Inflammatory macrophage (primary cell): ENCODE measurements at regions not wholly inside any gene's neighbourhood (a gene's known extent, or its start where the extent isn't known, plus 50 kb on each side); places are given as distances from the start of the nearest gene placed in this dataset.

ENCODE experiments used
- DNase-seq, 2 donors: peaks; one replicate each; pipeline ENCODE4 v3.0.0-alpha.2; 2020 to 2022

DNA sequence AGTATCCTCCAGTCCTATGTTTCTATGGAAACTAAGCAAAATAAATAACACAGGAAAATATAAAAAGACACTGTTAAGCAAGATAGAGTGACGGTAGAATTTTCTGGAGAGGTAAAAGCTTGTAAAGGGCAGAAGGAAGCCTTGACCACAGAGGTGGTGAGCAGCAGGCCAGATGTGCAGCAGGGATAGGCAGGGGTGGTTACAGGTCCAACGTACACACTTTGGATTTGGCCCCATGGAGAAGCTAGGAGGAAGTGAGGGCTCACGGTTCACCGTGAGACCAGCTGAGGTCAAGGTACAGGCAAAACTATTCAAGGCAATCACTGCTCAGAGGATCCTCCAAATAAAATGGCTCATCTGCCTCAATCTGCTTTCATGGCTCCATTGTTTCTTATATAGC lies 242.8 kb downstream of the B3GLCT start:
- DNase-seq, result no peak

DNA sequence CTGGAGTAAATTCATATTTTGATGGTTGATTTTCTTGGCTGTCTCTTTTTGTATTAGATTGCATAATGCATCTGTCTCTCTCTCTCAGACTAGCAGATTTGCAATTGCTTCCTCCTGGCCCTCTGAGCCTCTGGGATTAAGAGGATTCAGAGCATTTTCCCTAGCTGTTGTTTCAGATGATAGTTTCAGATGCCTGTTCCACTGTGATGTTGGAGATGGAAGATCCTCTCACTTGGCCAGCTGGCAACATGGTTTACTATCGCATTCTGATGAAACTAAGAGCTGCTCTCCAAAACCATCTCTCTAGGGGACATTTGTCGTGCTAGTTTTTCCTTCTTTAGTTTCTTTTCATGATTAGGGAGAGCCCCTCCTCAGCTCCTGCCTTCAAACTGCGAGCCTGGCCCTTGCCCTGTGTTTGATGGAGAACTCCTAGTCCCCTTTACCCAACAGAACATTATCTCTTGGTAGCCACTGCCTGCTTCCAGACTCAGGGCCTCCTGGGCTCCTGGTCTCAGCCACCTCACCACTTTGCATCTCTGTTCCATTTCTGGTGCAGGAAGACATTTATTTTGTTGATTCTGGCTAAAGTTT lies 244.6 kb downstream of the B3GLCT start:
- DNase-seq, result no peak

DNA sequence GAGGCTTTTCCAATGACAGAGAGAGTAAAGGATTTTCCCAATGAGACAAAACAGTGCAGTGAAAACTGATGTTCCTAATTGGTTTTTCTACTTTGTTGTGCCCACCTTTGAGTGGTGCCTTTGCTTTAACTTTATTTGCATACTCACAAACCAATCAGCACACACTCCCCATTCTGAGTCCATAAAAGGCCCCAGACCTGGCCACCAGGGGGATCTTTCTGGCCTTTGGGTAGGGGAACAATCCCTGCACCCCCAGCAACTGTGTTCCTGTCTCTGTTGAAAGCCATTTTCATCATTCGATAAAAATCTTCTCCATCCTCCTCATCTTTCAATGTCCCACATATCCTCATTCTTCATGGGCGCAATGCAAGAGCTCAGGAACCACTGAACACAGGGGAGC lies 252.8 kb downstream of the B3GLCT start:
- no peak for DNase-seq

DNA sequence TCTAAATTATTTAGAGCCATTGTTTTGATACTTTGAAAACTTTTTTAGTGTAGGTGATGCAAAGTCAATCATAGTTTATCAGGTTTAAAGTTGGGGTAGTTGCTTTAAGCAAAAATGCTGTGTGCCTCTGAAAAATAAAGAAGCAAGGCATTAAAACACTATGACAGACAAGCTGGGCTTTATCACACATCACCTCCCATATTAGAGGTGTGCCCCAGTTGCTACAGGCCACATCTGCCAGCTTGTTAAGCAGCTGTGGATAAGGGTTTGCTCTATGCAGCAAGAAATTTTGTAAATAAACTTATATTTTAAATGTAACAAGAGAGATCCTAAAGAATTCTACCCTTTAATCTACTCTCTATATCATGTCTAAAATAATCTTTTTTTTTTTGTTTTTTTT lies 255.8 kb downstream of the B3GLCT start:
- no peak for DNase-seq

- DNase-seq, result no peak
Measured at GRCh38 chr13:31456056-31456455, 256.3 kb downstream of the B3GLCT start.

DNA sequence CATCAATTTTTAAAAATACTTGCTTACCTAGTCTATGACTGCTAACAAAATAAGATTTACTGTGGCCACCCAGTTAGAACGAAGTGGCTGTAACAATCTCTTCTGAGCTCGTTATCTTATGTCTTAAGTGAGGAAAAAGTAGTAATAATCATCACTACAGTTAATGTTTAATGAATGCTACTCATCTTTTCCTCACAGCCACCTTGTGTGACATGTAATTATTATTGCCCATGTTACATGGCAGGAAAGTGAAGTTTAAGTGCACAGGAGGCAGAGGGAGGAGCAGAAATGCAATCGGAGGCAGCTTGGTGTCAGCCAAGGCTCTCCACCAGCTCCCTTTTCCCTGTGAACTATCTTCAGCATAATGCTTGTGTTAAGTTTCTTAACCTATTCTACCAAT lies 260.3 kb downstream of the B3GLCT start:
- DNase-seq, result no peak

DNA sequence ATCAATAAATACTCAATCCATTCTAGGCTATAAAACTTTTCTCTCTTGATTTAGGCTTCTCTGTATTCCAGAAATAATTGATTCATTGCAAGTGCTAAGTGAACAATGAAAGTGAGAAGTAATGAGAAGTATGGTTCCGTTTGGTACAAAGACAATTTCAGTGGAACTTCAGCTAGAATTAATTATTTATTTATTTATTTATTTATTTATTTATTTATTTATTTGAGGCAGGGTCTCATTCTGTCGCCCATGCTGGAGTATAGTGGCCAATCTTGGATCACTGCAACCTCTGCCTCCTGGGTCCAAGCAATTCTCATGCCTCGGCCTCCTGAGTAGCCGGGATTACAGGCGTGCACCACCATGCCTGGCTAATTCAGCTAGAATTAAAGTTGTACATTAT lies 262.1 kb downstream of the B3GLCT start:
- DNase-seq, result no peak

- DNase-seq, result no peak
Measured at GRCh38 chr13:31462766-31463165, 263.0 kb downstream of the B3GLCT start.

DNA sequence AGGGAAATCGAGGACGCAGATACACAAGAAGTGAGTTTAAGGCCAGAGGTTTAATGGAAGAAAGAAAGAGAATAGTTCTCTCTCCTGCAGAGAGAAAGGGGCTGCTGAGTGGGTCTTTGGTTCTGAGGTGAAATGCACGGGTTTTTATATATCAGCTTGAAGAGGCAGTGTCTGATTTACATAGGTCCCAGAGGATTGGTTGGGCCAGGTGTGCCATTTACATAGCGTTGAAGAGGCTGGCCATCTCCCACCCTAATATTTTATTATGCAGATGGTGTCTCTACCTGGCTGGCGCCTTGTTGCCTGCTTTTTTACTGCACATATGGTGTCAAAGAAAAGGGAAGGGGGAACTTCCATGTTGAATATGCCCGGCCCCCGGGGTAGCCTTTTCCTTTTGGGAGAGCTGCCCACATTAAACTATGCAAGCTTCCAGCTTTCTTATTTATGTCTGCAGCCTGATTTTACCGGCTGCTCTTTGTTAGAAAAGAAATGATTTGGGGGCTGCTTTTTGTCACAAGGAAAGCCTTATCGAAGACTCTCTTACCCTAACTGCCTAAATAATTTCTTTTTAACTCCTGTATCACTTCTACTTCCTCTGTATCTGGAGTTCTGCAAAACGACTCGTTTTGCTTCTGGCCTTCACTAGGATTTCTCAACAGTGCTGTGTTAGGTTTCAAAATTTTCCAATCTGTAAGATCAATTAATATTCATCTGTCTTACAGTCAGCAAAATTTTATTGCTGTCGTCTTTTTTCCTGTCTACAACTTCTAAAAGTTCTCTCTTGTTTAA lies 268.5 kb downstream of the B3GLCT start:
- DNase-seq, result no peak

DNA sequence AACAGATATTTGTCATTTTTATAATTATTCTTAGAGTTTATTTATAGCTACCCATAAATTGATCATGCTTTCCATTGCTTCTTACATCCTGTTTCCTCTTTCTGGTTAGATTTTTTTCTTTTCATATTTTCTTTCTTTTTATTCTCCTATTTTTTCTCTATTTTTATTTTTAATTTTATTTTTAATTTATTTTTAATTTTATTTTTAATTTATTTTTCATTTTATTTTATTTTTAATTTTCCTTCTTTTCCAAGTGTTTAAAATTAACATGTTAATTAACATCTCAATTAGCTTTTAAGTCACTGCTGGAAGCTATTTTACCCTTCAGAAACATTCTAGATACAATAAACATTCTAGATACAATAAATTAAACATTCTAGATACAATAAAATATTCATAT lies 269.6 kb downstream of the B3GLCT start:
- no peak for DNase-seq

DNA sequence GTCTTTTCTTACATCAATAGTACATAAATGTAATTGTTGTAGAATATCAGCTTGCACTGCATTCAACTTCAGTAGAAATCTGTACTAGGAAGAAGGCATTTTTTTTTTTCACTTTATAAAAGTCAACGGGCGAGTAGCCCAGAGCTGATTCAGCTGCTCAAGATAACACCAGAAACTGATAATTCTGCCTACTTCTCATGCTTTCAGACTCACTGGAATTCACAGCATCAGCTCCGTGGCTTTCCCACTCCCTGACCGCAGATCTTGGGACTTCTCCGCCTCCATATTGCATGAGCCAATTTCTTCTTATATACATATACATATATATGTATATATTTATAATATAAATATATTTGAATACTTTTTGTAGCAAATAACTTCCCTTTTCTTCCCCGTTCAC lies 263.1 kb upstream of the RXFP2 start:
- DNase-seq, result no peak

DNA sequence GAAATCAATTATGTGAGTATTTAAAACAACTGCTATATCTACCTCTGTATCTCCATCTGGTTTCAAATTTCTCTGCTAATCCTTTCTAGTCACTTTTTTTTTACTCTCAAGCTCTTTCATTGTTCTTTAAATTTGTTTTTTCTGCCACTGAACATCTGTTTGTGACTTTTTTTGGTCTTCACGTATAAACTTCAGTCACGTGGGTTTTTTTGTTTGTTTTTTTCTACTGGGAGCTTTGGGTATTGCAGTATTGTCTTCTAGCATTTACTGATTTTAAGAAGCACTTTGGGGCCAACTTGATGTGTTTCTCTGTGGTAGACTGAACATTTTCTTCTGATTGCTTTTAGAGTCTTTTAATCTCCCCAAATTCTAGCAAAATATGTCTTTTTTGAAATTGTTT lies 262.6 kb upstream of the RXFP2 start:
- DNase-seq, result no peak

DNA sequence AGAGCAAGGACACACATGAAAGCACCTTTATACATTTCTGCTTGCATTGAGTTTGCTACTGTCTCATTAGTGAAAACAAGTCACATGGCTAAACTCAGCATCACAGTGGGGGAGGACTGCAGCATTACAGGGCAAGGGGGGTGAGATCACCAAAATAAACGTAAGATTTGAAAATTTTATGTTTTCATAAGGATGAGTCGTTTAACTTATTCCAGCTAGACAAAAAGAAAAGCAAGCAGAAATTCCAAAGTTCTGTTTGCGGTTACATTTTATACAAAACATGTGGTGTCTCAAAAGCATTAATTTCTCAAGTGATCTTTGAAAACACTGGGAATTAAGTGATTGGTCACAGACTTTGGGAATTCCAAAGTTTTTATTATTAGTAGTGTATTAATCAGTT lies 261.4 kb upstream of the RXFP2 start:
- DNase-seq, result no peak

DNA sequence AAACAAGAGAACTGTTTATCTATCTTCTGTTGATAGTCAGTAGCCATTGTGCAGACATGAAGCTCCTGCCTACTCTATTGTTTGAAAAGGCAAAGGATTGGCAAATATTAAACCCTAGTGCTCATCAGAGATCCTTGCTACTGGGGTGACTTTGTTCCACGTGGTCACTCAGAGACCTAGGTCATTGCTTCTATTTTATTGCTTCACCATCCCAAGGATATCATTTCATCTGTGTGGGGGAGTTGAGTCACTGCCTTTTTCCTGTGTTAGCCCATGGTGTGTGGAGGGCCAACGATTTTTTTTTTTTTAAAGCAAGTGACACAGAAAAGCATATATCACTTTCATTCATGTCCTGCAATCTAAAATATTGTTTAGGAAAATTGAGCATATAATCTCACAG lies 254.1 kb upstream of the RXFP2 start:
- no peak for DNase-seq

DNA sequence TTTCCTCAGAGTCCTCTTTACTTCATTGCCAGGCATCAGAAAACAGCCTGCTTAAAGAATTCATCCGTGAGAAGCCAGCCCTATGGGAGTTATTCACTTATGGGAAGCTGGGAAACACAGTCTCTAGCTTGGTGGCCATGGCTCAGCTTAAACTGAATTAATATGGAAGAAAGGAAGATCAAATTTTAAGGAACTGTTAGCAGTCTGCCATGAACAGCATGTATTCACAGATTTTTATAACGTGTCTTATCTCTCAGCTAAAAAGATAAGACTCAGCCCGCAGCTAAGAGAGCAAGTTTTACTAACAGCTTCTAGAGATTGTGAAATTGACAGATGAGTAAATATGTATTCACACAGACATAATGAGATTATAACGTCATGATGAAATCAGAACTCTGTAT lies 253.7 kb upstream of the RXFP2 start:
- DNase-seq, result no peak

DNA sequence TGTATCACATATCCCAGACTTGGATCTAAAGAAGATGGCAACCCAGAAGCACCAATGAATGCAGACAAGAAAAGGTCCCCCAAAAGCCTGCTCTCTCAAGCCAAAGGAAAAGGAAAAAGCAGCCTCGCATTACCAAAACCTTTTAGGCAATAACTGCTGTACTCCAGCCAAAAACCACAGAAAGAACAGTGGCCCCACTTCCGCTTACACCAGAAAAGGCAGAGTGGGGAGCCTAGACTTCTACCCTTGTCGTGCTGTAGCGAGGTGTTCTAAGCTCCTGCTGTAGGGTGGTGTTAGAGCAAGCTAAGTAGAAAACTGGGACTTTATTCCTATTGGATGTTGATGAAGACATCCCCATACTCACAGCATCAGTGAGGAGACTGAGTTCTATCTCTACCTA lies 244.0 kb upstream of the RXFP2 start:
- no peak for DNase-seq

- DNase-seq, result no peak
Measured at GRCh38 chr13:31499274-31499673, 240.1 kb upstream of the RXFP2 start.

- DNase-seq, result no peak
Measured at GRCh38 chr13:31503626-31504025, 235.7 kb upstream of the RXFP2 start.

- DNase-seq, result no peak
Measured at GRCh38 chr13:31504918-31505317, 234.4 kb upstream of the RXFP2 start.

DNA sequence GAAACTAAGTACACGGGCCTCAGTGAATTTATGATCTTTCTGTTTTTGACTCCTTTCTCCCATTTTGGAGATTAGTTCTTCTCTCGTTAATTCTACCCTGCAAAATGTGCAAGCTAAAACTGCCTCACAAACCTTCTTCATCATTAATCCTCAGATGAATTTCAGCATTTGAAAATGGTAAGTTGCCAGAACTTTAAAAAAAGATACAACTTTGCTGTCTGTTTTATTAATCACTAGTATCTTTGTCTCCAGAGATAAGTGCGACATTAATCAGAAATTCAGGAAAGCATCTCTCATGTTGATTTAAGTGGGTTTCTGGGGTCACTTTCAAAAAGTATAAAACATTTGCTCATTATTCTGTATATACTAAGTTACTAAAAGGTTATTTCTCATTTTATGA lies 227.0 kb upstream of the RXFP2 start:
- DNase-seq, result no peak

DNA sequence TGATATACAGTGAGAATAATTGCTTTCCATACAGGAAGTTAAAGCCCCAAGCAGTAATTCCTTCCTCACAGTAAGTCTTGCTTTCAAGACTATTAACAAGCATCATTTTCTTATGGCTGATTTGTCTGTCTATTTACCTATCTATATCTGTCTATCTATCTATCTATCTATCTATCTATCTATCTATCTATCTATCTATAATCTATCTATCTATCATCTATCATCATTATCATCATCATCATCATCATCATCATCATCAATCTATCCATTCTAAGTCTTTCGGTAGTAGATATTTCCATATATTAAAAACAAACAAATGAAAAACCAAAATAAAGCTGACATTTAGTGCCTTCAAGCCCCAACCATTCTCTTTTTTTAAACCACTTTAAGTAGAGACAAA lies 224.4 kb upstream of the RXFP2 start:
- DNase-seq, result no peak

DNA sequence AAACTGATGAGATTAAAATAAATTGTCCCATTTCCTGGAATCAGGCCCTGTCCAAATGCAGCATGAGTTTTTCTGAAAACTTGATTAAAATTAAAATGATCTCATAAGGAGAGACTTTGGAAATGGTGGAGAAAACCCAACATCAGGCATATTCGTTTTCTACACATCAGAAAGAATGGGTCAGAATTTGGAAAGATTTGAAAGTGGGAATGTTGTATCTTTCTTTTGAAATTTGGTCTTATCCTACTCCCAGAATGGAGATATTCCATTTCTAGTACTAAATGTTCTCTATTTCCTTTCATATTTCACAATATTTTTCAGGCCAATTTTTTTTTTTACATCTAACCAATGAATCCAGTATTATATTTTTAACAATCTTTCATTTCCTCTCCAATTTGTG lies 223.9 kb upstream of the RXFP2 start:
- no peak for DNase-seq

DNA sequence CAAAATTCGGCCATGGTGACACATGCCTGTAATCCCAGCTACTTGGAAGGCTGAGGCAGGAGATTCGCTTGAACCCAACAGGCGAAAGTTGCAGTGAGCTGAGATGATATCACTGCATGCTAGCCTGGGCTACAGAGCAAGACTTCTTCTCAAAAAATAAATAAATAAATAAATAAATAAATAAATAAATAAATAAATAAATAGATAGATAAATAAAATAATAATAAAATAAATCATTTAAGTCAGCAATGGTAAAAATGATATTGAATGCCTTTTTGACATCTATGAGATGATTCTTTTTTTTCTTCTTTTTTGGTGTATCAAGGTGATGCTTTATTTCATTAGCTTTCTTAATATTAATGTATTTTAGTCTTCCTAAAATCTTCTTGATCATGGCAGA lies 221.7 kb upstream of the RXFP2 start:
- DNase-seq, result no peak

DNA sequence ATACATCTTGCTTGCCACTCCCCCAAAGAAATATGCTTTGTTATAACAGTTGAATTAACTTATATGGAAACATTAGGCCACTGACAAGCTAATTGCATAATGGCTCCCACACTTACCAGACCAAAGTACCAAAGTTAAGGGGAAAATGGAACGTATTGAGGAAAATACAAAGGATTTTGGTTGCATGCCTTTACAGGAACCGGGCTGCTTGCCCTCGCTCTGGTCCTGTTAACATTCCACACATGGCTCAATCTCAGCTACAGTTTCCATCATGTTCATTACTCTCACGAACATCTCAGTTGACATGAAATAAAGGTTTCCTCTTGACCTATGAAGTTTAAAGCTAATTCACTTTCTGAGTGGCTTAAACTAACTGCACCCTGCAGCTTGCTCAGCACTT lies 220.7 kb upstream of the RXFP2 start:
- no peak for DNase-seq

- DNase-seq, result no peak
Measured at GRCh38 chr13:31521435-31521834, 217.9 kb upstream of the RXFP2 start.
